ENCODE measurements at regions not wholly inside any gene's neighbourhood (a gene's known extent, or its start where the extent isn't known, plus 50 kb on each side); places are given as distances from the start of the nearest gene placed in this dataset.
"Not testable (repeated sequence)": the region's sequence is repeated elsewhere in the genome, so short reads cannot be mapped to it uniquely, and the experiment has no call there.

GRCh38 chr9:30121611-30122010, 2262.8 kb upstream of the ACO1 start:
- DNase-seq = no peak

GRCh38 chr9:30125881-30126280, 2258.6 kb upstream of the ACO1 start:
- DNase-seq = no peak

GRCh38 chr9:30127371-30127770, 2257.1 kb upstream of the ACO1 start:
- DNase-seq = no peak

GRCh38 chr9:30140407-30140806, 2244.0 kb upstream of the ACO1 start:
- no peak for DNase-seq

- no peak for DNase-seq
These were observed 2223.9 kb upstream of the ACO1 start for GRCh38 chr9:30160570-30160969.

- no peak for DNase-seq
These were observed 2212.2 kb upstream of the ACO1 start for GRCh38 chr9:30172206-30172605.

- DNase-seq = no peak
These were observed 2205.8 kb upstream of the ACO1 start for GRCh38 chr9:30178610-30179009.

- DNase-seq = no peak
These were observed 2191.0 kb upstream of the ACO1 start for GRCh38 chr9:30193421-30193820.

GRCh38 chr9:30196941-30197340, 2187.5 kb upstream of the ACO1 start:
- DNase-seq = no peak

- DNase-seq = no peak
These were observed 2187.0 kb upstream of the ACO1 start for GRCh38 chr9:30197453-30197852.

- no peak for DNase-seq
These were observed 2186.5 kb upstream of the ACO1 start for GRCh38 chr9:30197954-30198353.

GRCh38 chr9:30198463-30199309, 2185.8 kb upstream of the ACO1 start:
- DNase-seq = no peak

- no peak for DNase-seq
These were observed 2183.4 kb upstream of the ACO1 start for GRCh38 chr9:30201024-30201423.

GRCh38 chr9:30235068-30235467, 2149.4 kb upstream of the ACO1 start:
- DNase-seq = no peak

GRCh38 chr9:30235564-30235963, 2148.9 kb upstream of the ACO1 start:
- no peak for DNase-seq

GRCh38 chr9:30239878-30240277, 2144.6 kb upstream of the ACO1 start:
- DNase-seq = no peak

- DNase-seq = no peak
These were observed 2141.0 kb upstream of the ACO1 start for GRCh38 chr9:30243467-30243866.

- DNase-seq = no peak
These were observed 2139.6 kb upstream of the ACO1 start for GRCh38 chr9:30244877-30245276.

- no peak for DNase-seq
These were observed 2133.6 kb upstream of the ACO1 start for GRCh38 chr9:30250872-30251271.

- no peak for DNase-seq
These were observed 2126.3 kb upstream of the ACO1 start for GRCh38 chr9:30258094-30258493.

- DNase-seq = no peak
These were observed 2104.1 kb upstream of the ACO1 start for GRCh38 chr9:30280229-30280900.

GRCh38 chr9:30289435-30289834, 2095.0 kb upstream of the ACO1 start:
- no peak for DNase-seq

GRCh38 chr9:30292026-30292425, 2092.4 kb upstream of the ACO1 start:
- not testable (repeated sequence) for DNase-seq

- DNase-seq = no peak
These were observed 2091.2 kb upstream of the ACO1 start for GRCh38 chr9:30293231-30293630.

All from muscle of arm (tissue), 1 donor.